Nephron (organoid): ENCODE measurements at regions not wholly inside any gene's neighbourhood (a gene's known extent, or its start where the extent isn't known, plus 50 kb on each side); places are given as distances from the start of the nearest gene placed in this dataset.
A peak's percentile ranks its signal among the peaks of the same experiment; 100 is the strongest.

Source experiments
- H3K27ac Mint-ChIP-seq, 3 experiments: 2 replicates each; pipeline ENCODE4 v1.8.0; 2020; ENCODE audit warnings: mixed read lengths in 3 of 3, mild to moderate bottlenecking in 2 of 3, moderate library complexity in 1 of 3
- H3K27me3 Mint-ChIP-seq: 2 replicates; pipeline ENCODE4 v1.8.0; 2021; ENCODE audit warnings: low read depth, mild to moderate bottlenecking, moderate library complexity, mixed read lengths
- H3K36me3 Mint-ChIP-seq: 2 replicates; pipeline ENCODE4 v1.8.0; 2020; ENCODE audit warnings: low read depth, mixed read lengths
- H3K4me1 Mint-ChIP-seq: 2 replicates; pipeline ENCODE4 v1.8.0; 2020; ENCODE audit warnings: mixed read lengths
- H3K4me3 Mint-ChIP-seq, 3 experiments: 2 replicates each; pipeline ENCODE4 v1.8.0; 2020; ENCODE audit warnings: mild to moderate bottlenecking in 3 of 3, mixed read lengths in 3 of 3, moderate library complexity in 2 of 3
- H3K9me3 Mint-ChIP-seq: 2 replicates; pipeline ENCODE4 v1.8.0; 2020; ENCODE audit warnings: mixed read lengths
- TF ChIP-seq, protein P1 (sequence below), 3 experiments: fragments of 200-600 bp; sonication (generic); IDR thresholded peaks; one replicate each; pipeline ENCODE4 v1.5.0; 2021; ENCODE audit warnings: antibody characterized with exemption in 3 of 3; ENCODE audit not compliant: unreplicated experiment in 3 of 3

DNA sequence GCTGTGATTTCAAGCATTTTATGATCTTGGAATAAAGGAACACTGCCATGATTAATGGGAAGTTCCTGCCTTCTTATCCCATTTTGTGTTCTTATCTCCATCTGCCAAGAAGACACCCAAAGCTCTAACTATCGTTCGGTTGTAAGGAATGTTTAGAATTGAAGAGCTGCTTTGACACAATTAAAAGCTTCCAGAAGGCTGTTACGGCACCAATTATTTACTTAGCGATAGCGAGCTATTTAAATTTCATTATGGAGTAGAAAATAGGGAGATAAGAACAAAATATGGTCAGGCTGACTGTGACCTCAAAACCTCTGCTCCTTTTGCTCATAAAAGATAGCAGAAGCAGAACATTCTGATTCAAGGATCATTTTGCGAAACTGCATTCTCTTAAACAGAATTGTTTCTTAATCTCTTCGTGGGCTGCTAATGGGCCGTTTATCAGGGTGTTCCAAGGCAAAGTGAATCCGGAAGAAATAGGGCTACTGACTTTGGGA, 101.6 kb downstream of the SLC4A3 start:
- Mint-ChIP-seq H3K4me1 (peaks cover 39% of the 10 kb centered on the region), H3K27ac (peak overlapping the region; percentile 76 to 91 (median 80)), H3K4me3 (peak overlapping the region in 2 of 3 experiments; percentile 22 to 28), H3K27me3 (peaks cover 9% of the 10 kb centered on the region), H3K9me3 (no peaks in the 10 kb centered on the region), H3K36me3 (no peaks in the 10 kb centered on the region)
- TF ChIP-seq, protein P1, sequence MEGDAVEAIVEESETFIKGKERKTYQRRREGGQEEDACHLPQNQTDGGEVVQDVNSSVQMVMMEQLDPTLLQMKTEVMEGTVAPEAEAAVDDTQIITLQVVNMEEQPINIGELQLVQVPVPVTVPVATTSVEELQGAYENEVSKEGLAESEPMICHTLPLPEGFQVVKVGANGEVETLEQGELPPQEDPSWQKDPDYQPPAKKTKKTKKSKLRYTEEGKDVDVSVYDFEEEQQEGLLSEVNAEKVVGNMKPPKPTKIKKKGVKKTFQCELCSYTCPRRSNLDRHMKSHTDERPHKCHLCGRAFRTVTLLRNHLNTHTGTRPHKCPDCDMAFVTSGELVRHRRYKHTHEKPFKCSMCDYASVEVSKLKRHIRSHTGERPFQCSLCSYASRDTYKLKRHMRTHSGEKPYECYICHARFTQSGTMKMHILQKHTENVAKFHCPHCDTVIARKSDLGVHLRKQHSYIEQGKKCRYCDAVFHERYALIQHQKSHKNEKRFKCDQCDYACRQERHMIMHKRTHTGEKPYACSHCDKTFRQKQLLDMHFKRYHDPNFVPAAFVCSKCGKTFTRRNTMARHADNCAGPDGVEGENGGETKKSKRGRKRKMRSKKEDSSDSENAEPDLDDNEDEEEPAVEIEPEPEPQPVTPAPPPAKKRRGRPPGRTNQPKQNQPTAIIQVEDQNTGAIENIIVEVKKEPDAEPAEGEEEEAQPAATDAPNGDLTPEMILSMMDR (IDR thresholded peaks at IDR 0.05; ENCODE audit: unreplicated experiment in 3 of 3), result no peak

DNA sequence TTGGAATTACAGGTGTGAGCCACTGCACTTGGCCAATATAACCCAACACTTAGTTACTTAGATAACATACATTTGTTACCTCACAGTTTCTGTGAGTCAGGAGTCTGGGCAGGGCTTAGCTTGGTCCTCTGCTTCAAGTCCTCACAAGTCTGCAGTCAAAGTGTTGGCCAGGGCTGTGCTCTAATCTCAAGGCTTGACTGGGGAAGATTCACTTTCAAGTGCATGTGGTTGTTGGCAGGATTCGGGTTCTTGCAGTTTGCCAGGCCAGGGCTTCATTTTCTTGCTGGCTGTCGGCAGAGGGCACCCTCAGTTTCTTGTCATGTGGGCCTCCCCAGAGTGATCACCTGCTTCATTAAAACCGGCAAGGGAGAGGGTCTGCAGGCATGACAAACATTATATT, 103.7 kb downstream of the SLC4A3 start:
- Mint-ChIP-seq H3K36me3 (no peaks in the 10 kb centered on the region), H3K27ac (no peak overlapping the region), H3K4me3 (no peak overlapping the region), H3K27me3 (peaks cover 13% of the 10 kb centered on the region), H3K4me1 (peaks cover 39% of the 10 kb centered on the region), H3K9me3 (no peaks in the 10 kb centered on the region)
- TF ChIP-seq, protein P1 (IDR thresholded peaks at IDR 0.05; ENCODE audit: unreplicated experiment in 3 of 3), result no peak

DNA sequence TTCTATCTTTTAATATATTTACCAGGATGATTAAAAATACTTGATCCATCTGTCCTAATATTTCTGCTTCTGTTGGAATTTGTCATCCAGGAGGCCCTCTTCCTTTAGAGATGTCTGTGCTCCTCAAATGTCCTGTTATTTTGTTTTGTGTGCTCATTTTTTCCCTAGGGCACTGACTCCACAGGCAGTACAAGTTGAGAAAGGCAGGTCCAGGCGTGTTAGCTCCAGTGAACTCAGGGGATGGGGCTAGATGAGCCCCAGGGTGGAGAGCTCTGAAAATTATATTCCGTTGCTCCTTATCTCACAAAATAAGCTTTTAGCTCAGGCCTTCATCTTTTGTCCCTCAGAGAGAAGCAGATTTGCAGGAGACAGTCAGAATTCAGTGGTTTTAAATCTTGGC, 105.7 kb downstream of the SLC4A3 start:
- Mint-ChIP-seq H3K9me3 (no peaks in the 10 kb centered on the region), H3K4me1 (peaks cover 43% of the 10 kb centered on the region), H3K27ac (no peak overlapping the region), H3K27me3 (peaks cover 6% of the 10 kb centered on the region), H3K36me3 (no peaks in the 10 kb centered on the region), H3K4me3 (no peak overlapping the region)
- TF ChIP-seq, protein P1 (IDR thresholded peaks at IDR 0.05; ENCODE audit: unreplicated experiment in 3 of 3), result no peak

DNA sequence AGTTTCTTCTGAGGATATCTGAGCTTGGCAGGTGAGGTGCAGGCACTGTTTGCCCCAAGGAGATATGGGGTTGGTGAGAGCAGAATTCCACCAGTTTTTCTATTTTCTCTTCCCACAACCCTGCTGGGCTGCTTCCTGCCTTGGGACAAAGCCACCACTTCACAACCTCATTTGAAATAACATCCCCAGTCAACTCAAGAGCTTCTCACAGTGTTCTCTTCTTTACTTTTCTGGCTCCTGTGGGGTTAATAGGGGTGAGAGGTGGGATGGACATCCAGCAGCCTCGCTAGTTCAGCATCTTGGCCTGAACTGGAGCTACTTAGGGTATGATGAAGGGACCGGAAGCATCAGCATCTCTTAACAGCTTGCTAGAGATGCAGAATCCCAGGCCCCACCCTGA, 106.3 kb downstream of the SLC4A3 start:
- TF ChIP-seq, protein P1 (IDR thresholded peaks at IDR 0.05; ENCODE audit: unreplicated experiment in 3 of 3), result no peak
- no peak overlapping the region for H3K27ac Mint-ChIP-seq
- H3K4me3 Mint-ChIP-seq, result no peak overlapping the region
- H3K27me3 Mint-ChIP-seq, result peaks cover 4% of the 10 kb centered on the region
- no peaks in the 10 kb centered on the region for H3K9me3 Mint-ChIP-seq
- peaks cover 36% of the 10 kb centered on the region for H3K4me1 Mint-ChIP-seq
- no peaks in the 10 kb centered on the region for H3K36me3 Mint-ChIP-seq

DNA sequence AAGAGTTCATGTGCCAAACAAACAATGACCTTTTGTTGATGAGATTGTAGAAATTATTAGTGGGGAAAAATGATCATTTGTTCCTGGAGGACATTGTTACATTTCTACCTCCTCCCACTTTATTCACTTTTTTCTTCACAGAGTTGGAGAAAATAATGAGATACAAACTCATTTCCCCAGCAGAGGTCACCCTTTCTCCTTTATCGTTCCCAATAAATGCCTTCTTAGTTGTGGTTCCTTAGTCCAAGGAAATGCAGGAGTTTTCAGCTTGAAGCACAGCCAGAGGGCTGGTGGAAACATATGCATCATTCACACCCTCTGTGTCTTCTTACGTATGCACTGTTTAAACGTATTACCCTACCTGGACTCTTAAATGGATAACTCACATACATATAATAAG, 108.8 kb downstream of the SLC4A3 start:
- Mint-ChIP-seq H3K36me3 (no peaks in the 10 kb centered on the region), H3K4me1 (peaks cover 45% of the 10 kb centered on the region), H3K9me3 (no peaks in the 10 kb centered on the region), H3K27ac (peak overlapping the region in 1 of 3 experiments; percentile 20), H3K4me3 (no peak overlapping the region), H3K27me3 (peaks cover 7% of the 10 kb centered on the region)
- TF ChIP-seq, protein P1 (IDR thresholded peaks at IDR 0.05; ENCODE audit: unreplicated experiment in 3 of 3), result peak; percentile 59 to 67 (median 65)

DNA sequence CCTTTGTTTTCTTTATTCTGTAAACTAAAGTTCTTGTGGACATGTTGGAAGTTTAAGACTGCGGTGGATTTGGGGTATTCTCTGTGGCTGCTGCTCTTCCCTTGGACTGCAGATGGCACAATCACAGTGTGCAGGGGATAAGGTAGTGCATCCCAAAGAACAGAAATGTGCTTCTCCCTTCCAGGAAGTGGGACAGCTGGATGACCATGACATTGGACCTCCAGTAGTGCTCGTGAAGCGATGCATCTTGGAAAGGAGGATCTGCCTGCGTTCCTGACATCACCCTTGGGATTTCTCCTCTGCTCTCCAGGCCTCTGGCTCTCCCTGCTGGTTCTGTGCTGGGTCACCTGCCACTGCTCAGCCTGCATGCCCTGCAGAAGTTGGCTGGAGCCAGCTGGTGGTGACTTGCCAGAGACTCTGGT, 109.9 kb downstream of the SLC4A3 start:
- no peaks in the 10 kb centered on the region for H3K36me3 Mint-ChIP-seq
- H3K4me1 Mint-ChIP-seq, result peaks cover 53% of the 10 kb centered on the region
- TF ChIP-seq, protein P1 (IDR thresholded peaks at IDR 0.05; ENCODE audit: unreplicated experiment in 3 of 3), result peak; percentile 53 to 72 (median 67)
- peak overlapping the region in 2 of 3 experiments; percentile 46 to 71 for H3K27ac Mint-ChIP-seq
- peaks cover 7% of the 10 kb centered on the region for H3K27me3 Mint-ChIP-seq
- no peak overlapping the region for H3K4me3 Mint-ChIP-seq
- no peaks in the 10 kb centered on the region for H3K9me3 Mint-ChIP-seq
